ENCODE measurements at regions not wholly inside any gene's neighbourhood (a gene's known extent, or its start where the extent isn't known, plus 50 kb on each side); places are given as distances from the start of the nearest gene placed in this dataset.

GRCh38 chr10:108817584-108817983 is 1105.7 kb downstream of the XPNPEP1 start:
- no peak for DNase-seq

DNA sequence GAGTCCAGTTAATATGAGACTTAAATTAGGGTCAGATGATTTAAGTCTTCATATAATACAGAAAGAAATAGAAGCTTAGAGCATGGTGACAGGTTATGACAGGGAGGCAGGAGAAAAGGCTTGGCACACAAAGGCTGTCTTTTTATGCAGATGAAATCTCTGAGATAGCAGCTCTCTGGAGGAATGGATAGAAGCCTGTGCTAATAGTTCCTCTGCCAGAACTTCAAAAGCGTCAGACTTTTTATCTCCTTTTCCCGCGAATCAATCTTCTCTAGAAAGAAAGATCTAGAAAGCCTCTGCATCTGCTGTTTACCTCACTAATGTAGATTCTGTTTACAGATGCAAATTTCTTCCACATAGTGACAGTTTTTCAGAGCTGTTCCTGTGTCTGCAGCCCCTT is 1106.2 kb downstream of the XPNPEP1 start:
- DNase-seq: no peak

- no peak for DNase-seq
Observed at GRCh38 chr10:108812906-108813305, 1110.4 kb downstream of the XPNPEP1 start.

DNA sequence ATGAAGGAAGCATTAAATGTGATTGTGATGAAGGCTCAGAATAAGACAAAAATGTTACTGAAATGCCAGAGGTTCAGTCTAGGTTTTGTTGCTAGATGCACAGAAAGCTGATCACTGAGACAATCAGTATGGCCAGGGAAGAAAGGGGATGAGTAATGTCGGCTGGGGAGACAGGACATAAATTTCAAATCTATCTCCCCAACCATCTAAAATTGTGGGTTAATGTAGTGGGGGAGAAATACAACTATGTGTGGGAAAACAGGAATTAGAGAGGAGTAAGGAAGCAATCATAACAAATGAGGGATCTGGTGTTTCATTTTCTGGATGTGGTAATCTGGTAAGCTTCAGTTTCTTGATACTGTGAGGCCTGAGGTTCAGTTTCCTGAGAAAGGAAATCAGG is 1111.0 kb downstream of the XPNPEP1 start:
- no peak for DNase-seq

- no peak for DNase-seq
Observed at GRCh38 chr10:108808228-108808627, 1115.1 kb downstream of the XPNPEP1 start.

- DNase-seq: no peak
Observed at GRCh38 chr10:108801775-108802517, 1121.4 kb downstream of the XPNPEP1 start.

DNA sequence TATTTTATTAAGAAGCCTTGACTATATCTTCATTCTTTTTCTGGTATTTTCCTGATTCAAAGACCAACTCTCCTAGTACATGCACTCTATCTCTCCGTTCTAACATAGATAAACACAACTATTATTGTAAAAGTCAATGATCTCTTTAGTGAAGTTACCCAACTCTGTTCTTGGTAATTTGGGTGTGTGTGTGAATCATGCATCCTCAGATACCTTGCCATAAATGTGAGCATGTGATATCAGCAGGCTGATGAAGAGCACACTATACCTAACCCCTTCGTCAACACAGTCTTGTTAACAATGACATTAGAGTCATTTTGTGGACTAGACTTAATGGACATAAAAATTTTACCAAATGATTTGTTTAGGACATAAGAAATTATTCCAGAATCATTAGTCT is 1122.1 kb downstream of the XPNPEP1 start:
- no peak for DNase-seq

DNA sequence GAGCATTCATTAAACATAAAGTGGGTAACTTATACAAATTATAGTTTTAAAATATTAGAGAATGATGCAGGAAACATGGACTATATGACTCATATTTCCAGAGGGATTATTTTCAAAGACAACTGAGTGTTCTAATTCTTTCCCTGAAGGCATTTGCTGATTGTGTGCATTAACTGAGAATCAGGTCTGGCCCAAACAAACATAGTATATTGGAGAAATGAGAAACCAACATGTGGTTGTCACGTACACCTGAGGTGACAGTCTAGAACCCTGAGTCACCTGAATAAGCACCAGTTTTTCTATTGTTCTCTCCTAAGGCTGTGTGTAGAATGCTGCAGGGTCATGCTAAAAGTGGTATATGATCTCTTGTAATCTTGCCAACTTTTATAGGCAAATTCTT is 1125.7 kb downstream of the XPNPEP1 start:
- no peak for DNase-seq

GRCh38 chr10:108791794-108792474 is 1131.4 kb downstream of the XPNPEP1 start:
- DNase-seq: no peak

GRCh38 chr10:108791030-108791429 is 1132.3 kb downstream of the XPNPEP1 start:
- no peak for DNase-seq

DNA sequence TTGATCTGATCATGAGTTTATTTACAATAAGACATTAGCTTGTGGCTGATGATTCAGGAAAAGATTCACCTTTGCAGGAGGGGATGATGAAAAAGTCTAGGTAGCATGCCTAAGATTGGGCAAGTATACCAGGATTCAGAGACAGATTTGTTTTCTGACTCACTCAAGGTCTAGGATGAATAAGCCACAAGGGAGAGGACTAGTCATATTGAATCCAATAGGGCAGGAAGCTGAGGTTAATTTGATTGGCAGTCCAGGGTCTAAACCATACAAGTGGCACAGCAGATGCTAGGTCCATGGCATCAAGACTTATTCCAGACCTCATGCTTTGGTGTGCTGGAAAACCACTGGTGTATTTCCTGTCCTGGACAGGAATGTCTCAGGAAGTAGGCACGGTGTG is 1133.4 kb downstream of the XPNPEP1 start:
- no peak for DNase-seq

DNA sequence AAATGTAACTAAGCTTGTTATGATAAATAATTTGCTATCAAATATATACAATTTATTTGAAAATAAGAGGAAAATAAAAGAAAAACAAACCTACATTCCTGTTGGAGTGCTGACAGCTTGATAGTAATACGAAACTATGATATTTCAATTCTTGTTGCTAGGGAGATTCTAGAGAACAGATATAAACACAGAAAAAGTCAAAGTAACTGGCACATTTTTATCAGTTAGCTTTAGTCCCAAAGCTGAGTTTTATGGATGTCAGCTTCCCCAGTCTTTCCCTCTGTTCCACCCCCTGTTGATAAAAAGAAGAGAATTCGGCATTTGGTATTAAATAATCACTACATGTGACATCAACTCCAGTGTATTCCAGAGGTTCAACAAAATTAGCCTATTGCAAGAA is 1134.0 kb downstream of the XPNPEP1 start:
- DNase-seq: no peak

DNA sequence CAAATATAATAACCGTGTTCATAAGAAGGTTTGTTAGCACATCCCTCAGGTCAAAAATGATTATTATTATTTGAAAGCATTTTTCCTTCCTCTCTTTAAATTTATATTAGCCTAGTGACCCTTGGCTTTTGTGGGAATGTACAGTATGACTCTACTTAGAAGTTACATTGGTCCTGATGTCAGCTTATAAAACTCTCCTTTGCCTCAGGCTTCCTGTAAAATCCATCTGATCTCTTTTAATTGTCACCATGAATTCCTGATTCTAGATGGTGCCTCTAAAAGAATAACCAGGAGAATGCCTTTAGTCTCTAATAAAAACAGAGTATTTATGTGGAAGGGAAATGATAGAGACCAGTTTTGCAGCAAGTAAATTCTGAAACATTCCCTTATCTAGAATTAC is 1134.4 kb downstream of the XPNPEP1 start:
- DNase-seq: no peak

GRCh38 chr10:108787932-108788331 is 1135.4 kb downstream of the XPNPEP1 start:
- no peak for DNase-seq

DNA sequence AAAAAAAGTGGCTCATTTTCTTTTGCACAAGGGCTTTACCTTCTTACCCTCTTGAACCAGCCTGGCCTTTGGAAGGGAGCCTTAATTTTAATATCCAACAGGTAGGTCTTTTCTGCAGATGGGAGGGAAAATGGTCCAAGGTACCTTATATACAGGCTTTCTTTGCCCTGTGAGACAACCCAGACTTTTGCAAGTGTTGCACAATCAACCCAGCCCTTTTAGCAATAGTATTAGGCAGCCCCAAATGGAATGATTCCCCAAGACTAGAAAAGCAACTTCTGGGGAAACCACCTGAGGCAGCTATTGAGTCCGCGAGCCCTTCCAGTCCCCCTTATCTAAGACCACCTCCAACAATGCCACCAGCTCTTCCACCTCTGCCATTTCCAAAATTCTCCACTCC is 1138.3 kb downstream of the XPNPEP1 start:
- DNase-seq: no peak

- DNase-seq: no peak
Observed at GRCh38 chr10:108784534-108784933, 1138.8 kb downstream of the XPNPEP1 start.

DNA sequence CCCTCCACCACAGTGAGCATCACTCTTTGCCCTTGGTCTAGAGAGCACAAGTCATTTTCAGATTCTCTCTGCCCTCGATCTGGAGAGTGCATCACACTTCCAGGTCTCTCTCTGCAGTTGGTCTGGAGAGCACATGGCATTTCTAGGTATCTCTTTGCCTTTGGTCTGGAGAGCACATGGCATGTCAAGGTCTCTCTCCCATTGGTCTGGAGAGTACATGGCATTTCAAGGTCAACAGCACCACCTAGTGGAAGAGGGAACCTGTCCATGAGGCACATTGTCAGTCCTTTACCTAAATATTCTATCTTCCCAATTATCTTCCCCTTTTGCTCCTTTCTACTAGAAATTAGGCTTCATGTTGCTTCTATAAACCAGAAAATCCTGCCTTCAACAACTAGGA is 1139.4 kb downstream of the XPNPEP1 start:
- no peak for DNase-seq

GRCh38 chr10:108782411-108782810 is 1140.9 kb downstream of the XPNPEP1 start:
- DNase-seq: no peak

GRCh38 chr10:108779501-108779900 is 1143.8 kb downstream of the XPNPEP1 start:
- no peak for DNase-seq

- DNase-seq: no peak
Observed at GRCh38 chr10:108775911-108776475, 1147.3 kb downstream of the XPNPEP1 start.

DNA sequence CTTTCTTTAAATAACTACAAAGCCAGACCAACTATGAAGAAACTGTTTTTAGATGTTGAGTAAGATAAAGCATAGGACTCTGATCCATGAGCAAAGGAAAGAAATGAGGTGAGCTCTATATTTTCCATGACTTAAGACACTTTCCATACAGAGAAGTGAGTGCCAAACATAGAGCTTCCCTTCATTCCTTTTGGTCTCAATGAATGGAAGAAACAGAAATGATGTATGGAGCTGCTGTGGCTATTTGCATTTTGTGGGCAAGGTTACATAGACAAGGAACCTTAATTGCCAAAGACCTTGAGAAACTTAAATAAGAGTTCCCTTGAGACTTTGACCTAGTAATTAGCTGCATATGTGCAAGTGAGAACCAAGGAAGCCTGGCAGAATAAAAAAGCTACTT is 1152.2 kb downstream of the XPNPEP1 start:
- DNase-seq: no peak

- DNase-seq: no peak
Observed at GRCh38 chr10:108765794-108766193, 1157.5 kb downstream of the XPNPEP1 start.

DNA sequence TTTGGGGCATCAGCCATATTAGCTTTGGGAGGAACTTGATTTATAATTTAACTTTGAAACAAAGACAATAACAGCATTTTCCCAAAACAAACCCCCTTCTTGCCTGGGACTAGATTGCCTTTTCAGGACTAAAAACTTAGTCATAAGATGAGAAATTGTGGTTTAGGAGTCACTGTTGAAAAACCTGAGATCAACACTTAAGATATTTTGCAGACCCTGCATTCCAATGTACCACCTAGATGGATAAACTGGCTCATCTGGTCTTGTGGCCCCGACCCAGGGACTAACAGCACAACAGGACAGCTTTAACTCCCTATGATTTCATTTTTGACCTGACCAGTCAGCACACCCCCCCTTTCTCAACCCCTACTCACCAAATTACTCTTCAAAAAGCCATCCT is 1165.4 kb downstream of the XPNPEP1 start:
- no peak for DNase-seq

- DNase-seq: no peak
Observed at GRCh38 chr10:108755646-108756045, 1167.7 kb downstream of the XPNPEP1 start.
